H1 (cell line): ENCODE measurements at regions not wholly inside any gene's neighbourhood (a gene's known extent, or its start where the extent isn't known, plus 50 kb on each side); places are given as distances from the start of the nearest gene placed in this dataset.

Experiments used
- CTCF ChIA-PET: fragments of 300-600 bp; sonication (Branson Sonifier 250); formaldehyde crosslinking; loops from one replicate; lab custom pipeline; 2021; ENCODE audit not compliant: partially characterized antibody; lab: Charles Lee
- POLR2A ChIA-PET: fragments of 300-600 bp; sonication (Branson Sonifier 250); formaldehyde crosslinking; loops from one replicate; lab custom pipeline; 2021; ENCODE audit warnings: inconsistent platforms; ENCODE audit not compliant: partially characterized antibody; lab: Charles Lee
- DNase-seq, 2 experiments: peaks; one replicate each; pipeline versions ENCODE4 v3.0.0 to v3.0.0-alpha.2; 2010 to 2022; ENCODE audit warnings: low spot score in 2 of 2, low read depth in 1 of 2, mixed read lengths in 1 of 2
- FAIRE-seq: peaks from 2 replicates; lab custom pipeline; 2011; peaks lifted over from hg19 to GRCh38; lab: Jason Lieb, UNC
- H2AFZ ChIP-seq: 2 replicates; pipeline ENCODE4 v1.8.1; 2012; ENCODE audit warnings: low read length, inconsistent platforms
- H2AK5ac ChIP-seq: 2 replicates; pipeline ENCODE4 v1.6.1; 2013; ENCODE audit warnings: low read depth, low read length
- H2BK120ac ChIP-seq: replicated peaks from 2 replicates; pipeline ENCODE3; 2013; ENCODE audit warnings: low read depth, low read length, inconsistent platforms
- H2BK12ac ChIP-seq: 2 replicates; pipeline ENCODE4 v1.6.1; 2013; ENCODE audit warnings: low read depth, low read length
- H2BK15ac ChIP-seq: 2 replicates; pipeline ENCODE4 v1.6.1; 2013; ENCODE audit warnings: low read length
- H2BK20ac ChIP-seq: 2 replicates; pipeline ENCODE4 v1.6.1; 2013; ENCODE audit warnings: low read length
- H2BK5ac ChIP-seq: 2 replicates; pipeline ENCODE4 v1.6.1; 2013; ENCODE audit warnings: low read depth, low read length
- H3K14ac ChIP-seq: 2 replicates; pipeline ENCODE4 v1.6.1; 2013; ENCODE audit warnings: inconsistent platforms; ENCODE audit not compliant: insufficient read length
- H3K18ac ChIP-seq: 2 replicates; pipeline ENCODE4 v1.6.1; 2013; ENCODE audit warnings: low read length; ENCODE audit errors: extremely low read depth
- H3K23ac ChIP-seq: 2 replicates; pipeline ENCODE4 v1.6.1; 2013; ENCODE audit warnings: inconsistent platforms; ENCODE audit not compliant: insufficient read length
- H3K23me2 ChIP-seq: 2 replicates; pipeline ENCODE4 v1.6.1; 2013; ENCODE audit warnings: low read depth, low read length
- H3K27ac ChIP-seq: 2 replicates; pipeline ENCODE4 v1.6.1; 2011; ENCODE audit warnings: low read depth, low read length, inconsistent platforms
- H3K27me3 ChIP-seq, 4 experiments: replicated peaks in 1 of 4; 1 replicate in 1 of 4; 2 replicates in 3 of 4; pipeline versions ENCODE4 v1.6.1 to v1.8.1; 2011 to 2013; ENCODE audit warnings: low read length in 3 of 4, mild to moderate bottlenecking in 3 of 4, inconsistent platforms in 2 of 4, mixed read lengths in 2 of 4, moderate library complexity in 1 of 4; ENCODE audit not compliant: control insufficient read depth in 3 of 4, insufficient read depth in 3 of 4; ENCODE audit errors: extremely low read depth in 1 of 4
- H3K36me3 ChIP-seq, 4 experiments: 2 replicates each; pipeline versions ENCODE4 v1.6.1 to v1.8.1; 2011 to 2013; ENCODE audit warnings: mild to moderate bottlenecking in 4 of 4, low read length in 3 of 4, moderate library complexity in 2 of 4, control low read depth in 1 of 4, inconsistent platforms in 1 of 4; ENCODE audit not compliant: insufficient read depth in 4 of 4, control insufficient read depth in 2 of 4
- H3K4ac ChIP-seq: replicated peaks from 2 replicates; pipeline ENCODE3; 2013; ENCODE audit warnings: low read length, low read depth, mixed read lengths, inconsistent platforms; ENCODE audit not compliant: insufficient read length
- H3K4me1 ChIP-seq, 4 experiments: replicated peaks in 1 of 4; 1 replicate in 1 of 4; 2 replicates in 3 of 4; pipeline versions ENCODE4 v1.6.1 to v1.8.1; 2011 to 2013; ENCODE audit warnings: low read length in 3 of 4, inconsistent platforms in 2 of 4, mixed read lengths in 1 of 4; ENCODE audit not compliant: insufficient read depth in 4 of 4, control insufficient read depth in 3 of 4
- H3K4me2 ChIP-seq, 2 experiments: 2 replicates each; pipeline versions ENCODE4 v1.6.1 to v1.8.1; 2011 to 2013; ENCODE audit warnings: low read depth in 2 of 2, low read length in 2 of 2, control low read depth in 1 of 2, inconsistent platforms in 1 of 2, mild to moderate bottlenecking in 1 of 2; ENCODE audit not compliant: insufficient read depth in 1 of 2
- H3K4me3 ChIP-seq, 4 experiments: fragments of 200-600, 300-600 bp in 1 of 4; sonication (generic), shearing (Covaris generic), sonication (Bioruptor Twin) in 1 of 4; 2 replicates each; pipeline versions ENCODE4 v1.5.1 to v1.8.1; 2011 to 2016; ENCODE audit warnings: low read length in 4 of 4, low read depth in 3 of 4, control low read depth in 2 of 4, inconsistent platforms in 2 of 4, mild to moderate bottlenecking in 2 of 4, mixed read lengths in 1 of 4, moderate library complexity in 1 of 4; ENCODE audit not compliant: insufficient read depth in 2 of 4; ENCODE audit errors: extremely low read depth in 1 of 4
- H3K56ac ChIP-seq: replicated peaks from 2 replicates; pipeline ENCODE3; 2013; ENCODE audit warnings: low read depth, mild to moderate bottlenecking, mixed read lengths, low read length, inconsistent platforms; ENCODE audit not compliant: insufficient read length
- H3K79me1 ChIP-seq: 2 replicates; pipeline ENCODE4 v1.6.1; 2013; ENCODE audit warnings: low read depth, low read length, control low read depth
- H3K79me2 ChIP-seq, 2 experiments: 2 replicates each; pipeline versions ENCODE4 v1.6.1 to v1.8.1; 2012 to 2013; ENCODE audit warnings: low read length in 2 of 2, mild to moderate bottlenecking in 2 of 2, inconsistent platforms in 1 of 2; ENCODE audit not compliant: insufficient read depth in 2 of 2, control insufficient read depth in 1 of 2
- H3K9ac ChIP-seq, 4 experiments: replicated peaks in 1 of 4; 1 replicate in 1 of 4; 2 replicates in 3 of 4; pipeline versions ENCODE4 v1.6.1 to v1.8.1; 2011 to 2013; ENCODE audit warnings: low read depth in 3 of 4, low read length in 3 of 4, control low read depth in 2 of 4, mild to moderate bottlenecking in 2 of 4, moderate library complexity in 2 of 4, inconsistent platforms in 1 of 4; ENCODE audit errors: extremely low read depth in 1 of 4
- H3K9me3 ChIP-seq, 2 experiments: 2 replicates each; pipeline versions ENCODE4 v1.6.1 to v1.8.1; 2012 to 2013; ENCODE audit warnings: mild to moderate bottlenecking in 2 of 2, moderate library complexity in 2 of 2, control low read depth in 1 of 2, inconsistent platforms in 1 of 2, low read depth in 1 of 2, low read length in 1 of 2, mixed read lengths in 1 of 2; ENCODE audit not compliant: insufficient read depth in 2 of 2
- H4K20me1 ChIP-seq, 2 experiments: replicated peaks in 1 of 2; 2 replicates each; pipeline versions ENCODE3 to v1.8.1; 2011 to 2013; ENCODE audit warnings: inconsistent platforms in 2 of 2, low read length in 2 of 2, mild to moderate bottlenecking in 1 of 2; ENCODE audit not compliant: insufficient read depth in 2 of 2, control insufficient read depth in 1 of 2
- H4K5ac ChIP-seq: 2 replicates; pipeline ENCODE4 v1.6.1; 2013; ENCODE audit warnings: low read length, low read depth, mixed read lengths, inconsistent platforms; ENCODE audit not compliant: insufficient read length
- H4K8ac ChIP-seq: 2 replicates; pipeline ENCODE4 v1.8.0; 2013; ENCODE audit warnings: mild to moderate bottlenecking, moderate library complexity, low read length, inconsistent platforms; ENCODE audit not compliant: insufficient read depth; ENCODE audit errors: extremely low read depth
- H4K91ac ChIP-seq: replicated peaks from 2 replicates; pipeline ENCODE3; 2013; ENCODE audit warnings: low read length, mixed read lengths, inconsistent platforms; ENCODE audit not compliant: insufficient read length
- ASH2L ChIP-seq: fragments of 200-600, 300-600 bp; sonication (generic); IDR thresholded peaks from one replicate; pipeline ENCODE4 v1.7.1; 2017; ENCODE audit warnings: low read length
- CEBPB ChIP-seq: IDR thresholded peaks from 2 replicates; pipeline ENCODE4 v1.6.1; 2012; ENCODE audit warnings: low read depth, low read length
- CHD2 ChIP-seq: IDR thresholded peaks from 2 replicates; pipeline ENCODE4 v1.6.1; 2012; ENCODE audit warnings: low read length, improper control_type of control experiment
- CTBP2 ChIP-seq: IDR thresholded peaks from 2 replicates; pipeline ENCODE4 v1.7.0; 2011; ENCODE audit warnings: borderline replicate concordance, mild to moderate bottlenecking, moderate library complexity, mixed read lengths, low read length; ENCODE audit not compliant: insufficient read depth, insufficient read length
- HDAC2 ChIP-seq, 2 experiments: fragments of 300-600 bp in 1 of 2; sonication (generic) in 1 of 2; IDR thresholded peaks; 2 replicates each; pipeline ENCODE4 v1.6.1; 2011 to 2012; ENCODE audit warnings: low read depth in 2 of 2, low read length in 2 of 2, mild to moderate bottlenecking in 2 of 2, moderate library complexity in 2 of 2, borderline replicate concordance in 1 of 2, inconsistent platforms in 1 of 2
- KDM1A ChIP-seq: fragments of 200-600, 300-600 bp; sonication (generic); IDR thresholded peaks from 2 replicates; pipeline ENCODE4 v1.7.1; 2016; ENCODE audit warnings: mild to moderate bottlenecking, low read length, borderline replicate concordance
- MAFK ChIP-seq: IDR thresholded peaks from 2 replicates; pipeline ENCODE4 v1.6.1; 2012; ENCODE audit warnings: low read depth, mild to moderate bottlenecking, improper control_type of control experiment, low read length
- POU5F1 ChIP-seq: IDR thresholded peaks from 2 replicates; pipeline ENCODE4 v1.6.1; 2011; ENCODE audit warnings: low read depth, mild to moderate bottlenecking, low read length, moderate library complexity
- RXRA ChIP-seq: IDR thresholded peaks from 2 replicates; pipeline ENCODE4 v1.6.1; 2011; ENCODE audit warnings: low read depth, mild to moderate bottlenecking, low read length, moderate library complexity; ENCODE audit not compliant: insufficient read depth
- SIN3A ChIP-seq, 2 experiments: IDR thresholded peaks in 1 of 2; conservative IDR thresholded peaks in 1 of 2; 2 replicates each; pipeline ENCODE4 v1.6.1; 2011 to 2012; ENCODE audit warnings: low read length in 2 of 2, improper control_type of control experiment in 1 of 2, low read depth in 1 of 2, mild to moderate bottlenecking in 1 of 2
- SIRT6 ChIP-seq: IDR thresholded peaks from one replicate; pipeline ENCODE4 v1.7.1; 2012; ENCODE audit warnings: low read length, inconsistent platforms
- SIX5 ChIP-seq: IDR thresholded peaks from 2 replicates; pipeline ENCODE4 v1.6.1; 2011; ENCODE audit warnings: mild to moderate bottlenecking, low read depth, low read length
- SP2 ChIP-seq: IDR thresholded peaks from 2 replicates; pipeline ENCODE4 v1.6.1; 2012; ENCODE audit warnings: mild to moderate bottlenecking, low read length, inconsistent platforms
- SP4 ChIP-seq: IDR thresholded peaks from 2 replicates; pipeline ENCODE4 v1.6.1; 2012; ENCODE audit warnings: low read length, inconsistent platforms
- TBP ChIP-seq: IDR thresholded peaks from 2 replicates; pipeline ENCODE4 v1.6.1; 2011; ENCODE audit warnings: low read depth, low read length, improper control_type of control experiment
- WGBS, 2 experiments: shearing (Covaris generic) in 1 of 2; methylation state at CpG; one replicate each; pipeline versions ENCODE4 v1.1.6 to v1.1.7; 2013 to 2015; ENCODE audit warnings: low lambda C conversion rate in 2 of 2, mixed read lengths in 2 of 2, inconsistent platforms in 1 of 2, low coverage in 1 of 2, missing lambda C conversion rate in 1 of 2; ENCODE audit not compliant: insufficient replicate concordance in 2 of 2, insufficient coverage in 1 of 2, insufficient read length in 1 of 2; ENCODE audit errors: extremely low coverage in 1 of 2, missing lambda C conversion rate in 1 of 2; 5-methylcytosine and 5-hydroxymethylcytosine counted together

DNA sequence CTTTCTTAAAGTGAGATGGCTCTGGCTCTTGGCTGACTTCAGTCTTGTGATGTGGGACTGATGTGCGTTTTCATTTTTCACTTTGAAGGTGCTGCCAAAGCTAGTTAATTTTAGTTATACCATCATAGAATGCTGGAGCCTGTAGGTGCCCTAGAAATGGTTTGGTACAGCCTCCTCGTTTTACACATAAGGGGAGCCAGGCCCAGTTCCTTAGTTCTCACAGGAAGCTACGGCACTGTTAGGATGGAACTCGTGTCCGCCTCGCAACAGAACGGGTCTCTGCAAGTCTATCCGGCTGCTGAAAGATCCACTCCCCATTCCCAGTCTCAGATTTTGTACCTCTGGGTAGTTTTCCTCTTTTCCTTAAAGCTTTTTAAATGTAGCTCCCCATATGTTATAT is 173.2 kb upstream of the PRPS1L1 start:
- no peak overlapping the region for H3K56ac ChIP-seq
- H3K79me1 ChIP-seq = no peaks in the 10 kb centered on the region
- H2BK5ac ChIP-seq = no peak overlapping the region
- no peak for DNase-seq
- no peak overlapping the region for H3K14ac ChIP-seq
- H2AK5ac ChIP-seq = no peak overlapping the region
- ChIA-PET CTCF (interaction anchor here (1.1 to 1.9 kb wide), 4 partner anchors 8 to 144 kb away, joined by 4 to 8 read pairs (median 5); no protein-coding TSS in a partner anchor), POLR2A (no interaction called here)
- H3K23ac ChIP-seq = no peak overlapping the region
- H2AFZ ChIP-seq = no peak overlapping the region
- 89% methylated on average over 8 of the region's 8 CpGs; no CpG with 5 or more reads in 1 of the 2 experiments for WGBS, 2 experiments
- no peak overlapping the region for H2BK15ac ChIP-seq
- H3K27me3 ChIP-seq = no peaks in the 10 kb centered on the region
- H3K23me2 ChIP-seq = no peaks in the 10 kb centered on the region; the same call in 1 of the 2 replicates
- no peak overlapping the region for H2BK12ac ChIP-seq
- no peak overlapping the region for H3K4me3 ChIP-seq
- no peaks in the 10 kb centered on the region for H3K36me3 ChIP-seq
- no peak overlapping the region for H4K8ac ChIP-seq
- no peaks in the 10 kb centered on the region for H3K9me3 ChIP-seq
- no peaks in the 10 kb centered on the region for H4K20me1 ChIP-seq
- H3K4me1 ChIP-seq = no peaks in the 10 kb centered on the region
- no peak overlapping the region for H3K4ac ChIP-seq
- TF ChIP-seq SIN3A (conservative IDR thresholded peaks at IDR 0.05 in 1 of 2, IDR thresholded peaks at IDR 0.05 in 1 of 2; ENCODE audit: low read depth in 1 of 2, low read length in 2 of 2) (no peak), RXRA (no peak), CHD2 (no peak), POU5F1 (no peak), TBP (no peak), CEBPB (no peak), CTBP2 (no peak), MAFK (no peak), SIX5 (no peak), SP4 (no peak), HDAC2 (IDR thresholded peaks at IDR 0.05; ENCODE audit: borderline replicate concordance in 1 of 2, low read depth in 2 of 2, low read length in 2 of 2) (no peak), SP2 (no peak), ASH2L (no peak), KDM1A (no peak), SIRT6 (no peak)
- H2BK20ac ChIP-seq = no peak overlapping the region
- FAIRE-seq = no peak
- no peak overlapping the region for H3K9ac ChIP-seq
- no peak overlapping the region for H4K5ac ChIP-seq
- H3K18ac ChIP-seq = no peak overlapping the region
- H3K27ac ChIP-seq = no peak overlapping the region
- H2BK120ac ChIP-seq = no peak overlapping the region
- H4K91ac ChIP-seq = no peak overlapping the region
- H3K79me2 ChIP-seq = no peaks in the 10 kb centered on the region
- no peak overlapping the region for H3K4me2 ChIP-seq
